HG03571 (cell line): ENCODE measurements at regions not wholly inside any gene's neighbourhood (a gene's known extent, or its start where the extent isn't known, plus 50 kb on each side); places are given as distances from the start of the nearest gene placed in this dataset.

Experiments used
- ATAC-seq: cut with Tn5 transposase; IDR thresholded peaks from one replicate; pipeline ENCODE4 v1.9.1; 2021; ENCODE audit not compliant: unreplicated experiment

DNA sequence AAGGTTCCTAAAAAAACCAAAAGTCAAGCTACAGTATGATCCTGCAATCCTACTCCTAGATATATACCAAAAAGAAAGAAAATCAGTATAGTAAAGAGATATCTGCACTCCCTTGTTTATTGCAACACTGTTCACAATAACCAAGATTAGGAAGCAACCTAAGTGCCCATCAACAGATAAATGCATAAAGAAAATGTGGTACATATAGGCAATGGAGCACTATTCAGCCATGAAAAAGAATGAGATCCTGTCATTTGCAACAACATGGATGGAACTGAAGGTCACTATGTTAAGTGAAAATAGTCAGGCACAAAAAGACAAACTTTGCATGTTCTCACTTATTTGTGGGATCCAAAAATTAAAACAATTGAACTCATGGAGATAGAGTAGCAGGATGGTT lies 1159.5 kb upstream of the AUTS2 start:
- no peak for ATAC-seq

DNA sequence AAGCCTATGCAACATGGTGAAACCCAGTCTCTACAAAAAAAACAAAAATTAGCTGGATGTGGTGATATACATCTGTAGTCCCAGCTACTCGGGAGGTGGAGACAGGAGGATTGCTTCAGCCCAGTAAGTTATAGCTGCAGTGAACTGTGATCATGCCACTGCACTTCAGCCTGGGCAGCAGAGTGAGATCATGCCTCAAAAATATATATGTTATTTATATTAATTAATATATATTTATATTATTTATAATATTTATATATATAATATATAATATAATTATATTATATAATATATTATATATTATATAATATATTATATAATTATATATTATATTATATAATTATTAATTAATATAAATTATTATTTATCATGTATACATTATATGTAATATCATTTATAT lies 1158.4 kb upstream of the AUTS2 start:
- ATAC-seq = no peak

DNA sequence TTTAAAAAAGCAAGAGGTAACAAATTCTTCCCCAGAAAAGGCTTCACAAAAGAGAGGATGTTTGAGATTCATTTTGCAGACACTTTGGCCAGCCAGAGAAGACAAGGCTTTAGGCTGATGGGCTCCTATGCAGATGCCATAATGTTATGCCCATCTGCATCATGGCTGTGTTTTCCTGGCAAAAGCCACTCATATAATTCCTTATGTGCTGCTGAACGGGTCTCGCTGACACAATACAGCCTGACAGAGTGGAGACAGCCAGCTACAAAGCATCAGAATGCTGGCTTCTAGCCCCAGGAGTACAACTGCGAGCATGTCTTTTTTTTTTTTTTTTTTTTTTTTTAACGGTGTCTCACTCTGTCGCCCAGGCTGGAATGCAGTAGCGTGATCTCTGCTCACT lies 1157.4 kb upstream of the AUTS2 start:
- ATAC-seq = no peak

DNA sequence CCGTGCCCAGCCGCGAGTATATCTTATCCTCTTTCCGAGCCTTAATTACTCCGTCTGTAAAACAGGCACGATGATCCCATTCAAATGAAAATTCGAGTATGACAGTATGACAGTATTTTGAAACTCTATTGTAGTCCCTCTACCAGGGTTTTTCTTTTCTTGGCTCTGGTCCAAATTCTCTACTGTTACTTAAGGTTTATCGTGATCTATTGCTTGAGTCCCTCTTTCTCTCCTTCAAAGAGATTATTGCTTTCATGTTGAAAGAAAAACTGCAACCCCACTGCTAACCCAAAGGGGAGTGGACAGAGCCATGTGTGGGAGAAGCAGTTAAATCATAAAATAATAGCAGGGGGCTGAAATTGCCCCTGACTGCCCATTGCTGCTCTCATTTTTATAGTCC lies 1156.6 kb upstream of the AUTS2 start:
- no peak for ATAC-seq

DNA sequence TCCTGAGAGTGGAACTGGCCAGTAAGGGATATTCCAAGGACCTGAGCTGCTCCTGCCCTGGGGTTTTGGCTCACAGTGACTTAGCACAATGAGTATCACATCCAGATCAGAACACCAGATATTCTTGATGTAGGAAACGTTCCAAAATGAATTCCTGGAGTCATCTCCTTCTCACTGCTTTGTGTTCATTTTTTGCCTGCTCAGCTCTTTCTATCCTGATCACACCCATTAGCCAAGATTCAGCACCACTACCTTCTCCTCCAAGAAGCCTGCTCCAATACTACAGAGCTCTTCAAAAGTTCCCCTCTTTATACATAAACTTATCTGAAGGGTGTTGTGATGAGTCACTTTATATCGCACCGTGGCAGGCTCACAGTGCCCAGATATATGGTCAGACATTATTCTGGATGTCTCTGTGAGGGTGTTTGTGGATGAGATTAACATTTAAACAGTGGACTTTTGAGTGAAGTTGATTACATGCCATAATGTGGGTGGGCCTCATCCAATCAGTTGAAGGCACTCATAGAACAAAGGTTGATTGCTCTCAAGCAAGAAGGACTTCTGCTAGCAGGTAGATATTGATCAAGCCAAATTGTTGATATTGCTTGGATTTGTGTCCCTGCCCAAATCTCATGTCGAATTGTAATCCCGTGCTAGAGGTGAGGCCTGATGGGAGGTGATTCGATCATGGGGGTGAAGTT lies 1155.2 kb upstream of the AUTS2 start:
- ATAC-seq = no peak

DNA sequence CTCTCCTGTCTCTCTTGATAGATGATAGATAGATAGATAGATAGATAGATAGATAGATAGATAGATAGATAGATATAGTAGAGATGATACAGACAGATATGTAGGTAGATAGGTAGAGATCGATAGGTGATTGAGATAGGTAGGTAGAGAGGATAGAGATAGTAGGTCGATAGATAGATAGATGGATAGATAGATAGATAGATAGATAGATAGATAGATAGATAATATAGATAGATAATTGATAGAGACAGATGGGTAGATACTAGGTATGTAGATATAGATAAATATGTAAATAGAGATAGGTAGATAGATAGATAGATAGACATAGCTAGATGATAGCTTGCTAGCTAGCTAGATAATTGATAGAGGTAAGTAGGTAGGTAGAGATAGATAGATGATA lies 1154.2 kb upstream of the AUTS2 start:
- no peak for ATAC-seq

DNA sequence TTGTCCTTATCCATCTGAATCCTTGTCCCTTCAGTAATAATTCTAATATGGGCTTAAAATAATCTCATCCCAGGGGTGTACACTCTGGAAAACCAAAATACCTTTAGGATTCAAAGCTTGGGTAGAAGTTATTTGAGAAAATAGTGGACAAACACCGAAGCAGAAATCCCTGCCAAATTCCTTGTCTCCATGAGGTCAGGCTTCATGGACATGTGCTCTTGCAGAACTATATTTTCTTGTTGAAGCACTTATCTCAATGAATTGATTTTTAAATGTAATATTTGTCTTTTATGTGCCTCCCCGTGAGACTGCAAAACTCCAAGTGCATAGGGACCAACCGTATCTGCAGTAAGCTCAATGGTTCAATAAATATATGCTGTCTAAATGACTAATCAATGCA lies 1153.3 kb upstream of the AUTS2 start:
- ATAC-seq = no peak

DNA sequence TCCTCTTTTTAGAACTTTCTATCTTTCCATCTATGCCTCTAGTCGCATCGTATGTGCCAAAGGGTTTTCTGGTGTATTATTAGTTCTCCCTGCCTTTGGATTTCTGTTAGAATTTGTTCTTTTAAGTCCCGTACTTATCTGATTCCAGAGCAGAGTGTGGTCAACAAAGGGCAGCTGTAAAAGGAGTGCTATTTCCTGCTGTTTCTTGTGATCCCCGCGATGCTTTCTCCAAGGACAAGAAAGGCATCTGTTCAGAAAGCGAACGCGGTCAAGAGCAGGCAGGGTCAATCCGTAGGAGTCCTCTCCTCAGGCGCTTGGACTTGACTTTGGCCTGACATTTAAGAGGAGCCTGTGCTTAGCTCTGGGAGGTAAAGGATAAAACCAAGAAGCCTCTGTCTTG lies 1152.1 kb upstream of the AUTS2 start:
- no peak for ATAC-seq

DNA sequence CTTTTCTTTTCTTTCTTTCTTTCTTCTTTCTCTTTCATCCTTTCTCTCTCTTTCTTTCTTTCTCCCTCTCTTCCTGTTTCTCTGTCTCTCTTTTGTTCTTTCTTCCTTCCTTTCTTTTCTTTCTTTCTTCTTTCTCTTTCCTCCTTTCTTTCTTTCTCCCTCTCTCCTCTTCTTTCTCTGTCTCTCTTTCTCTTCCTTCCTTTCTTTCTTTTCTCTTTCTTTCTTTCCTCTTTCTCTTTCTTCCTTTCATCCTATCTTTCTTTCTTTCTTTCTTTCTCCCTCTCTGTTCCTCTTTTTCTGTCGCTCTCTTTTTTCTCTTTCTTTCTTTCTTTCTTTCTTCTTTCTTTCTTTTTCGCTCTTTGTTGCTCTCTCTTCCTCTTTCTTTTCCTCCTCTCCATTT lies 1149.2 kb upstream of the AUTS2 start:
- ATAC-seq = no peak

DNA sequence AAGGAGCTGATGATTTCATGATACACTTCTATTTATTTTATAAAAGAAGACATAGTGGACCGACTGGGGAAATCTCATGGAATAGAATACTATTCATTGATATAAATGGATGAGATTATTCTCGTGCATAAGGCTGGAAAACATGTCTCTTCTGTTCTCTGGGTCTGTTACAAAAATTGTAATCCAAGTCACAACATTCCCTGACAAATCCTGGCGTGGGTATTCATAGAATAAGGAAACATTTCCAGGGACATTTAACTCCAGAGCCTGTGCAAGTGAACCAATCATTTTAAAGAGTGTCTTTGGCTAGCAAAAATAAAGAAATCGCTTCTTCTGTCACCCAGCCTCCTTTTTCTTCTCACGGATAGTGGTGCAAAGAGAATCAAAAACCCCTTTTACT lies 1148.5 kb upstream of the AUTS2 start:
- no peak for ATAC-seq

DNA sequence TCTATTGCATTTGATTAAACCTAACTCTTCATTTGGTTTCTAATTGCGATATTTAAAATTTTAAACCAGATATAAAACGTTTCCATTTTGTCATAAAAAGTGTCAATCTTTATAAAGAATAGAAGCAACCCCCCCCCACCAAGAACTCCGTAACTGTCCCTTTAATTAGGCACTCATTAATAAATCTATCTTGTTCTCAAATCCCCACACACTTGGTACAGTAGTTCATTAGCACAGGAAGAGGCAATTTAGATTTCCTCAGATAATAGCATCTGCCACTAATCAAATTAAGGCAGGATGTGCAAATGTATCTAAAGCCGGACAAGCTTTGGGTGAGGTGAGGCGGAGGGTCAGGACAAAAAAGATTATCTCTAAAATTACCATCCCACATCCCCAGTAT lies 1143.3 kb upstream of the AUTS2 start:
- ATAC-seq = no peak

DNA sequence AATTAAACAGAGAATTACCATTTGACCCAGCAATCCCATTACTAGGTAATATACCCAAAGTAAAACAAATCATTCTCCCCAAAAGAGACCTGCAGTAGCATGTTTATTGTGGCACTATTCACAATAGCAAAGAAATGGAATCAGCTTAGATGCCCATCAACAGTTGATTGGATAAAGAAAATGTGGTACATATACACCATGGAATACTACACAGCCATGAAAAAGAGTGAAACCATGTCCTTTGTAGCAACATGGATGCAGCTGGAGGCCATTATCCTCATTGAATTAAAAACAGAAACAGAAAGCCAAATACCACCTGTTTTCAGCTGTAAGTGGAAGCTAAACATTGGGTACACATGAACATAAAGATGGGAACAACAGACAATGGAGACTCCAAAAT lies 1141.8 kb upstream of the AUTS2 start:
- ATAC-seq = no peak

DNA sequence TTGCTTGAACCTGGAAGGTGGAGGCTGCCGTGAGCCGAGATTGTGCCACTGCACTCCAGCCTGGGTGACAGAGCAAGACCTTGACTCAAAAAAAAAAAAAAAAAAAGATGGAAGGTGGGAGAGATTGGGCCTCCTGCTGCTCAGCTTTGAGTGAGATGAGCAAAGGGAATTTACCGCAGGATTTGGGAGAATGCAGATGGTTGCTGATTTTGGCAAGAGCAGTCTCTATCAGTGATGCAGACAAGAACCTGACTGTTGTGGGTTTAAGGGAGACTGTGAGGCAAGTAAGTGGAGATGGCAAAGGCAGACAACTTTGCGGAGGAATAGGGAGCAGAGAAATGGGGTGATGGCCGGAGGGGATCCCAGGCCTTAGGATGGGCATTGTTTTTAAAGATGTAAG lies 1140.8 kb upstream of the AUTS2 start:
- ATAC-seq = no peak

DNA sequence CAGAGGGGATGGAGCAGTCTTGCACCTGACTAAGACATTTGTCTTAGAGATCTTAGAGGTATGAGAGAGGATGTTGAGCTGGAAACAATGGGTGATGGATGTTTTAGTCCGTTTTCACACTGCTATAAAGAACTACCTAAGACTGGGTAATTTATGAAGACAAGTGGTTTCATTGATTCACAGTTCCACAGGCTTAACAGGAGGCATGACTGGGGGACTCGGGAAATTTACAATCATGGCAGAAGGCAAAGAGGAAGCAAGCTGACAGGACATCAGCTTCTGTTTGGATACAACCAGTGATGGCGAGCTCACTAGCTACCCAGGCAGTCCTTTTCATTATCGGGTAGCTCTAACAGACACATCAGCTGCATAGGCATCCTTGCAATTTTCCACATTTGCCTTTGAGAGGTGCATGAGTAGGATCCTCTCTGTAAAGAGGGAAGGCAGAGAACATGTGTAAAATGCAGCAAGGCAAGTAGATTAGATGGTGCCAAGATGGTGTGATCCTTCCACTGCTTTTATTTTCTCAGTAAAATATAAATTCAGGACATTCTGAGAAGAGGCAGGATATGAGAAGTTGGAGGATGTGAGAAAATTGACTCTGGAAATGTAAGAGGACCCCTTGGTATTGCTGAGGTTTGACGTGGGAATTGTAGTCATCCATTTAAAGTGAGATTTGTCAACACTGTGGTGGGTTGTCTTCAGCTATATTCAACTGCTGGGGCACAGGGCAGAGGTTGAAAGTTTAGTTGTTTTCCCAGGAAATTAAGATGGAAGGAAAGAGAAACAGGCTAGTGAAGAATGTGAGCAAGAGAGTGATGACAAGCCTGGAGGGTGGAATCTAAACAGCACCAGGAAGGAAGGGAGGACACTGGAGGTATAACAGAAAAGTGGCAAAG lies 1140.0 kb upstream of the AUTS2 start:
- ATAC-seq = no peak

DNA sequence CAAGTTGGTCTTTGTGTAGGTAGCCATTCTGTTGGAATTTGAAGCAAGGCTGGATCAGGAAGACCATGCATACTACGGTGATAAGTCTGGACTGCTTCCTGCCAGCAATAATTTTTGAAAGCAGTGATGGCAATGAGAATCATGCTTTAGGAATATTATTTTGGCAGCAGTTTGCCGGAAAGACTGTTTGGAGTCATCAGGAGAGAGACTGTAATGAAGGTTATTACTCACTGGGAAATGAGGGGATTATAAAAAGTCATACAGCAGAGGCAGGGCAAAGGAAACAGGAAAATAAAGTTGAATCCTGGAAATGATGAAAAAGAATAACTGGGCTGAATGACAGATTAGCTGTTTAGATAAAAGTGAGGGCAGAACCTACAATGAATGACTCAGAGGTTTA lies 1136.8 kb upstream of the AUTS2 start:
- no peak for ATAC-seq

DNA sequence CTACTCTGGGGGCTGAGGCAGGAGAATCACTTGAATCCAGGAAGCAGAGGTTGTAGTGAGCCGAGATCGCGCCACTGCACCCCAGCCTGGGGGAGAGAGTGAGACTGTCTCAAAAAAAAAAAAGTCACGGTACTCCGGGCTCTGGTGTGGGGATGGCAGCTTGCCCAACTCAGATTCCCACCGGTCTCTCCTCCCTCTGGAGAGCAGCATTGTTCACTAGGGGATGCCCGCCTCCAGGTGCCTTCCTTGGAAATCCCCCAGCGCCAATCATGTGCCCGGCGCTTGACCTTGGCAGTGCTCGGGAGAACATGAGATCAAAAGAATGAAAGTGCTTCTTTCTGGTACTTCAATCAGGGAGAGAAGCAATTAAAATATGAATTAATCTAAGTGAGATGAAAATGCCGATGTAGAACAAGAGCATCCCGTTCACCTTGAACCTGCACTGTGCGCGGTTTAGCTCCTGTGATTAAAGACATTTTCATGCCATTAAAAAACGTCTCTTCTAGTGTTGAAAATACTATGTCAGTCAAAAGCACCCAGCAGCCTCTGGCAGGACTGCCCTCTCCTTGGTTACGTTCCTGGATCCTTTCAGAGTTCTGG lies 1127.3 kb upstream of the AUTS2 start:
- ATAC-seq = no peak

DNA sequence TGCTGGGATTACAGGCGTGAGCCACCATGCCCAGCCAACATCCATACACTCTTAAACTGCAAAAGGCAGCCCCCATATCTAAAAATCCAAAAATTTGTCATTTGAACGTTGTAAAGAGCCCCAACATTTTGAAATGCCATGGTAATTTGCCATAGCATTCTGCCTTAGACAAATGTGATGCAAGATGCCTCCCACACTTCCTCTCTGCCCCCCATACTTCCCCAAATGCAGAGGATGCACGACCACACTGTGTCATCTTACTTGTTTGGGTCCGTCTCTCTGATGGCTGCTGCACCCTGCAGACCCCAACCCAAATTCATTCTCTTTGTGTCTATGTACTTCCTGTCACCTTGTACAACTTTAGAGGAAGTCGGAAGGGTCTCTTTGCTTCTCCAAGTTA lies 1125.6 kb upstream of the AUTS2 start:
- ATAC-seq = no peak

DNA sequence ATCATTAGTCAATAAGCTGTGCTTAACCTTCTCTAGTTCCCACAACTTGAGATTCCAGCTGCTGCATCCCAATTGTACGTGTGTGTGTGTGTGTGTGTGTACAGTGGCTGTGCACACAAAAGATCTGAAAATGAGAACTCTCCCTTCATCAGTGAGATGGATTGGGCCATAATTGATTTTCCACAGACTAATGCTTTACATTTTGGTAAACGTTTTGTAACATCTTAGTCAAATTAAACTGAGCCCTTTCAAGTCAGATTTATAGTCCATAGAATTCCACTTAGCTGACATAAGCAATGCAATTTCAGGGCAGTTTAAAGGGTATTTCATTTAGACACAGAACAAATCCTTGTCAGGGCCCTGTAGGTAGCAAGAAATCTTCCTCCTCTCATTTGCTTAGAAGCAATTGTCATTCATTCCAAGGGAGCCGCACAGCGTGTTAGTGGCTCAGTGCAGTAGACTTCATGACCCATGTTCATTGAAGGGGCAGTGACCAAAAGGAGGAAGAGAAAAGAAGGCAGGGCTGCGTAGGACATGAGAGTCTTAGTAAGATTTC lies 1123.5 kb upstream of the AUTS2 start:
- no peak for ATAC-seq

DNA sequence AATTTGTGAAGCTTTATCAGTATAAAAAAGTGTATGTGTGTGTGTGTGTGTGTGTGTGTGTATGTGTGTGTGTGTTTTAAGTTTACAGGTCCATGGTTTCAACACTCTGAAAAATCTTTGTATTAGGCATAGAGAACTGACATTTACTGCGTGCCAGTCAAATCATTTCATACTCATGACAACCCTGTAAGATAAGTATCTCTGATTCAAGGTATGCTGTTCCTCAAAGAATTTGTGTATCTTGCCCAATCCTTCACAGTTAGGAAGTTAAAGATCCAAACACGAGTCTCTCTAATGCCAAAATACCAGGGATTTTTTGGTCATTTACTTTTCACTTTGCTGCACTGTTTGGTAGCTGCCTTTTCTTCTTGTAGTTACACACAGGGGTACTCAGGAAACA lies 1121.3 kb upstream of the AUTS2 start:
- no peak for ATAC-seq

DNA sequence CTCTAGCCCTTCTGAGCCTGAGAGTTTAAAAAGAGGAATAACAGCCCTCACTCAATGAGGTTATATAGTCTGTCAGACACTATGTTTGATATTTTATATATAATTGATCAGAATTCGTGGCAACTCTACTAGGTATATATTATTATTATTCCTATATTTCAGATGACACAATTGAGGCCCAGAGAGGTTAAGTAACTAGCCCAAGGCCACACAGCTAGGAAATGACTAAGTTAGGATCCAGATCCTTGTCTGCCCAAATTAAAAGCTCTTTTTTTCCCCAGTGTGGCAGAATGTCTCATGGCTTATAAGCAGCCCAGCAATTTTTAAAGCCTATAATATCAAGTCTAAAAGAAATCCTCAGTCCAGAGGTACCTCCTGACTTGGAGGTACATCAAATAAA lies 1119.9 kb upstream of the AUTS2 start:
- no peak for ATAC-seq

DNA sequence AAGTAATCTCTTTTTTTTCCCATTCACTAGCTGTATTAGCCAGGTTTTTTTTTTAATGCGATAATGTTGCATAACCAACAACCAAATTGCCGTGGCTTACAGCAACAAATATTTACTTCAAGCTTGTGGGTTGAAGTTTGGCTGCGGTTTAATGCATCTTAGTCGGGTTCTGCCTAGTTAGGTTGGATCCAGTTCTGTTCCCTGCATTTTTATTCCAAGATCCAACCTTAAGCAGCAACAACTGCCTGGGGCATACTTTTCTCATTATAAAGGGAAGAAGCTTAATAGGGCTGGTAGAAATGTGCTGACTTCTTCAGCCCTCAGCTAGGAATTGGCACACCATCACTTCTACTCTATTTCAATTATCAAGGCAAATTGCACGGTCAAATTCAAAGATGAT lies 1115.5 kb upstream of the AUTS2 start:
- ATAC-seq = no peak

DNA sequence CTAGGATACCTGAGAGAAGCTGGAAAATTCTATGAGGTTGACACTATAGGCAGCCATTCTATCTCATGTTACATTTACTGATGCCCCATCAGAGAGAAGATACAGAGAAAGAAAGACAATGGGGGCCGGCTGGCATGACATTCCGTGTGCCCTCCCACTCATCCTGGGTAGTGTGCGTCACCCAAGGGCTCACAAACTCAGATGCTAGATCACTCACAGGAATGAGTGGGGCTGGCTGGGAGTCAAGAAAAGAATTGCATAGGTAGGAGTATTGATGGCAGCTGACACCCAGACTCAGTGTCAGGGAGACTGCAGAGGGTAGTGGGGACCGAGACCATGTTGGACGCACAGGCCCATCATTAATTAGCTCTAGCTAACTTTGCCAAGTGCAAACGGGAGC lies 1113.5 kb upstream of the AUTS2 start:
- ATAC-seq = no peak
